ENCODE measurements at regions not wholly inside any gene's neighbourhood (a gene's known extent, or its start where the extent isn't known, plus 50 kb on each side); places are given as distances from the start of the nearest gene placed in this dataset.
"Not testable (repeated sequence)": the region's sequence is repeated elsewhere in the genome, so short reads cannot be mapped to it uniquely, and the experiment has no call there.

- no peak for DNase-seq (ENCODE audit: low spot score)
- intact Hi-C loops (cut with DNase I) = no loop called here
Measured at GRCh38 chr3:75110741-75111140, 496.3 kb upstream of the CNTN3 start.

DNA sequence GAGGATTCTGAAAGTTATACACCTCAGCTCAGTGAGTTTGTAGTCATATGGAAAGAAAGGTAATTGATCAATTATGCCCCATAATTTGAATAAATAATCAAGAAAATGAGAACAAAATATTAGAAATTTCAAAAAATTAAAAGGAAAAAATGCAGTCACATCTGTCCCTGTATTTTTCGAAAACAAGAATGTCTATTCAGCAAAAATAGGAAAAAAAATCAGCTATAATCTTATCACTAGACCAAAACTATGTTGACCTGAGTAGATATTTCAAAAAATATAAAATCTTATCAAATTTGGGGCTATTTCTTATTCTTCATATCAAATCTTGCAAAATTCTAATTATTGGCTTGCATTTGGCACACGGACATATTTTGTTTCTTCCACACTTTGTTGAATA lies 501.2 kb upstream of the CNTN3 start:
- DNase-seq (ENCODE audit: low spot score) = no peak
- intact Hi-C loops (cut with DNase I) = no loop called here

GRCh38 chr3:75118779-75119178 lies 504.3 kb upstream of the CNTN3 start:
- intact Hi-C loops (cut with DNase I) = no loop called here
- no peak for DNase-seq (ENCODE audit: low spot score)

DNA sequence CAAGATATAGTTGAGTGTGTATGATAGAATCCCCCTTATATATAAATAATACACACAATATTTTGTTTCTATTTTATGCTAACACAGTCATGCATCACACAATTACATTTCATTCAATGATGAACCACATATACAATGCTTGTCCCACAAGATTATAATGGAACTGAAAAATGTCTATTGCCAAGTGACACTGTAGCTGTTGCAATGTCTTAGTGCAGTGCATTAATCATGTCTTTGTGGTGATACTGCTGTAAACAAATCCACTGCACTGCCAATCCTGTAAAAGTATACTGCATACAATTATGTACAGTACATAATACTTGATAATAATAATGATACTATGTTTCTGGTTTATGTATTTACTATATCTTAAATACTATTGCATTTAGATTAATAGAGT lies 512.1 kb upstream of the CNTN3 start:
- no peak for DNase-seq (ENCODE audit: low spot score)
- intact Hi-C loops (cut with DNase I) = no loop called here

- no peak for DNase-seq (ENCODE audit: low spot score)
- intact Hi-C loops (cut with DNase I) = no loop called here
Measured at GRCh38 chr3:75129101-75129500, 514.6 kb upstream of the CNTN3 start.

GRCh38 chr3:75136100-75136897 lies 521.8 kb upstream of the CNTN3 start:
- DNase-seq (ENCODE audit: low spot score) = no peak
- intact Hi-C loops (cut with DNase I) = no loop called here

DNA sequence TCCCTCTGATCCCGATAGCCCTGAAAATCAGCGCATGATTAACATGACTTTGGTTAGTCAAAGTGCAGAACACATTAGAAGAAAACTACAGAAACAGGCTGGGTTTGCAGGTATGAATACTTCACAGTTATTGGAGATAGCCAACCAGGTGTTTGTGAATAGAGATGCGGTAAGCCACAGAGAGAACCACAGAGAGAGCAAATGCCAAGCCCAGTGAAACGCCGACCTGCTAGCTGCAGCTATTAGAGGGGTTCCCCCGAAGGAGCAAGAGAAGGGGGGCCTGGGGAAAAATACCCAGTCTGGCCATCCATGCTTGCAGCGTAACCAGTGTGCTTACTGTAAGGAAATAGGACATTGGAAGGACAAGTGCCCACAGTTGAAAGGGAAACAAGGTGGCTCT lies 523.9 kb upstream of the CNTN3 start:
- DNase-seq (ENCODE audit: low spot score) = no peak
- intact Hi-C loops (cut with DNase I) = no loop called here

GRCh38 chr3:75140904-75141615 lies 523.1 kb upstream of the FRG2C start:
- intact Hi-C loops (cut with DNase I) = no loop called here
- no peak for DNase-seq (ENCODE audit: low spot score)

DNA sequence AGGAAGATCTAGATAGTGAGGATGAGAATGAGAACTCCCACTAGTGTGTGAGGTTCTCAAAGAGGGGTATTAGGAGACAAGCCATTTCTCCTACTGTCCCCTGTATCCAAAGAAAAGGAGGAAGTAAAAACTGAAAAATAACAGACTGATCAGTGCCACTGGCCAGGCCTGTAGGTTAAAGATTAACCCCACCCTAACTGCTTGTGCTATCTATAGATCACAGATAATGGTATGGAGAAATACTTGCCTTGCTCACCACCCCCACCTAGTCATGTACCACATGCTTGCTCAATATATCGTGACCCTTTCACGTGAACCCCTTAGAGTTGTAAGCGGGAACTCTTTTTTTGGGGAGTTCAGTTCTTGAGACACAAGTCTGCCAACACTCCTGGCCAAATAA lies 519.7 kb upstream of the FRG2C start:
- no peak for DNase-seq (ENCODE audit: low spot score)
- intact Hi-C loops (cut with DNase I) = no loop called here

DNA sequence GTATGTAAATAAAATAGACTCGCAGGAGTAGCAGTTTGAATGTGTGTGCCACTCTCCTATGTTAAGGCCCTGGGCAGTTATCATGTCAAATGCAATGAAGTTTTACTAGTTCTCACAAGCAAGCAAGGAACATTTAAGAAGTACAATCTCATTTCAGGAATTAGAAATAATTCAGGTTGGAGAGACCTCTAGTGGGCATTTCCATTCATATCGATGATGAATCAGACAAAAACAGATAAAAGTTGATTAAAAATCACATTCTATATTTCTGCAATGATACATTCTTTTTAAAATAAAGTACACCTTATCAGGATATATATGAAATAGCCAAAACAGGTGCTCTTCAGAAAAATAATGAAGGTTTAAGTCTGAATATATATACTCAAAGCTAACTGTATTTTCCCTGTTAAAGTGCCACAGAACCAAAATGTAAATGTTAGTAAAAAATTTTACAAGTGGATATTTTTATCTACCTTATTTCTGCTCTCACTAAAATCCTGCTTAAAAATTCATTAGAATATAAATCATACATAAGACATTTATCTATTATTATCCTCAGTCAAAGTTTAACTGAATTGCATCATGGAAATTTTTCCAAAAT lies 492.4 kb upstream of the FRG2C start:
- no peak for DNase-seq (ENCODE audit: low spot score)
- intact Hi-C loops (cut with DNase I) = loop anchor here (10.0 kb wide), 1 partner anchor 907 kb away; no protein-coding TSS in a partner anchor

DNA sequence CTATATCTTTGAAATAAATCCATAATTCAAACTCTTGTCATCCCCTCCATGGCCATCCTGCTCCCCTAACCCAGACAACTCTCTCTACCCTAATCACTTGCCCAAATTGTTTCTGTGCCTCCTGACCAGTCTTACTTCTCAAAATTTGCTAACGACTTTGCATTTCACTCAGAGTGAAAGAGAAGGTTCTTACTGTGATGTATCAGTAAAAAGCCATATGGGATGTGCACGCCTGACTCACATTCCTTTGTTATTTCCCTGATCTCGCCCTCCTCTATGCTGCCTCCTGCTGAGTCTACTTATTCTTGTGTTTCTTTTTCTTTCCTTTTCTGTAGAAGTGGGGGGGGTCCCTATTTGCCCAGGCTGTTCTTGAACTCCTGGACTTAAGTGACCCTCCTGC lies 487.2 kb upstream of the FRG2C start:
- intact Hi-C loops (cut with DNase I) = loop anchor here (10.0 kb wide), 1 partner anchor 912 kb away; no protein-coding TSS in a partner anchor
- DNase-seq (ENCODE audit: low spot score) = no peak

DNA sequence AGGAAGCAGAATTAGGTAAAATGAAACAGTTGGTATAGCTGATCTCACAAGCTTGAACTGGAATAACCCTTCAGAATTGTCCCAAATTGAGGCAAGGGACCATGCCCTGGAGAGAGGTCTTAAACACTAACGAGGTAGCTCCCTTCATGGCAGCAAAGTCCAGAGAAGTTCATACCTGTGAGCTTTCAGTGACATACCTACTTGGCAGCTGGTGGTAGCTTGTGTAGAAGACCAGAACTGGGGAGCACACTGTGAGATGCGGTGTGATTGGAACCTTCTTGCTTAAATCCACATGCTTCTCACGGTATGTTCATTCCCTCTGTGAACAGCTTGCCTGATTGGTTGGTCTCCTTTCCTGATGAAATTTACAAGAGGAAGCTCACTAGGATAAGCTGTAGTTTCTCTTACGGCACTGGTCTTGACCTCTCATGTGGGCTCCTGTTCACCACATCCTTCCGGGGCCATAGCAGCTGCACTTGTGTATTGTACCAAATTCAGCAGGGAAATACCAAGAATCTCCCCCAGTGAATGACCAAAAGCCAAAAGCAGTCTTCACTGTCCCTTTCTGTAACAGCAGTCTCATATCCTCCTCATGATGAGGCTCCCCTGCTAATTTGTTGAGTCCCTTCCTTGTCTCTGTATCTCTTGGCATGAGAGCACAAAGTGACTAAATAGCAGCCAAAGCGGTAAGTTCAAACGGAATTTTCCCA lies 483.7 kb upstream of the FRG2C start:
- intact Hi-C loops (cut with DNase I) = no loop called here
- no peak for DNase-seq (ENCODE audit: low spot score)

DNA sequence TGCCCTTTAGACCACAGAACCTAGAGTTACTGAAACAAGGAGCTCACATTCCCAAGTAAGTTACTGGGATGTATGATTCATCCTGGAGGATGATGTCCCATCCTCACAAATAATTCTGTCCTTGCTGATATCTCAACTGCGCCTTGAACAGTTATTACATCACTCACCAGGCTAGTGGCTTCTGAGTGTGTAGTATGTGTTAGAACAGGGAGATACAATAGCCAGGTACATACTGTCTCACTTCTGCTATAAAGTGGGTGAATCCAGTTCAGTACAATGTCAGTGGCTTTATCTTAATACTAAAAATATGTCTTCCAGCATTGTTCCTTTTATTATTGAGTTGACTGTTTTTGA lies 483.2 kb upstream of the FRG2C start:
- intact Hi-C loops (cut with DNase I) = no loop called here

DNA sequence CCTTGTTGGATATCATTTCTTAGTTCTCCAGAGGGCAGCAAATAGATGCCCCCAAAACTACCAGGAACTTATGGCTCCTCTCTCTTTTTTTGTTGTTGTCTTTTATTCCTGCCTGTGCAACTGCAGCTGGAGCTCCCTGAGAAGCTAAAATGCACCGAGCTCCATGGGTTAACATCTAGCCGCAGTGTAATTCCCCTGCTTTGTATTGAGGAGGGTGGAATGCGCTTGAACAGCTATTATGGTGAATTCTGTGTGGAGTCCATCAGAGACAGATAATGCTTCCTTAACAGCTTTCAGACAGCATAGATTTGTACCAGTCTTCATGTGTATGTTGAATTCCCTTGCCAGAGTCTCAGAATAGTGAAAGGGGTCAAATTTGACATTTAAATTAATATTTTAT lies 475.2 kb upstream of the FRG2C start:
- intact Hi-C loops (cut with DNase I) = no loop called here
- DNase-seq (ENCODE audit: low spot score) = no peak

More for the DNA sequence above, 483.2 kb upstream of the FRG2C start:
- DNase-seq (ENCODE audit: low spot score) = no peak

DNA sequence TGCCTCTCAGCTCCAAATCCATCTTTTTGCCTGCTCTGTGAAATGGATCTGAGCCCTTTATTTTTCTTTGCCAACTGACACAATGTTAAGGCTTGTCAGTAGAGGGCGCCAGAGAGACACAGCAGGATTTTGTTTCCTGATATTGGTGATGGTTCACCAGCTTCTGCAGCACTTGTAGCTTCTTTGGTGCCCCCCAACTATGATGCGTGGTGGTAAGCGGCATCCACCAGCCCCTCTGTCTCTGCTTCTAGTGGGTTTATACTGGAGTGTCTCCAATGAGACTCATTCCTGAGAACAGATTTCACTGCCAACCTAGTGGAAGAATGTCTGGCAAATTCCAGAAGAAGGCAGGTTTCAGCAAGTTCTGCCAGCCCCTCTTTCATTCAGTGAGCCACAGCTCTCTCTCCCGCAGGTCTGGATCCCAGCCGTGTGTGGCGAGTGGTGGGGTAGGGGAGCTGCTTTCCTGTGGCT lies 471.9 kb upstream of the FRG2C start:
- intact Hi-C loops (cut with DNase I) = no loop called here
- no peak for DNase-seq (ENCODE audit: low spot score)

DNA sequence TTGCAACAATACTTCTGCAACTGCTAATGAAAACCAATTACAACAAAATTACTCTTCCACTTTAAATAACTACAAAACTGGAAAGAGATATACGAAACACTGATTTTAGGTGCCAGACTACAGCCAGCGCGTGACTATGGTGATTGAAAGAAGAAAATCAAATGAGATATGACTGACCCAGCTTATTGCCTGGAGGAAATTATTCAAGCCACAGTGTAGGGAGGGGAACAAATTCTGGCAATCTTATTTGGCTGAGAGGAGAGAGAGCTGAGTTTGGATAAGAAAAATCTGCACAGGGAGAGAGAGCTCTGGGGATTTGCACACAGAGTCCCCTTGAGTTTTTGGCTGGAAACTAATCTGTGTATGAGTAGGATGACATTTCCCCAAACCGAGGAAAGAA lies 470.3 kb upstream of the FRG2C start:
- DNase-seq (ENCODE audit: low spot score) = no peak
- intact Hi-C loops (cut with DNase I) = no loop called here

- intact Hi-C loops (cut with DNase I); DNase-seq (ENCODE audit: low spot score): not testable (repeated sequence)
Measured at GRCh38 chr3:75214332-75214731, 449.8 kb upstream of the FRG2C start.

DNA sequence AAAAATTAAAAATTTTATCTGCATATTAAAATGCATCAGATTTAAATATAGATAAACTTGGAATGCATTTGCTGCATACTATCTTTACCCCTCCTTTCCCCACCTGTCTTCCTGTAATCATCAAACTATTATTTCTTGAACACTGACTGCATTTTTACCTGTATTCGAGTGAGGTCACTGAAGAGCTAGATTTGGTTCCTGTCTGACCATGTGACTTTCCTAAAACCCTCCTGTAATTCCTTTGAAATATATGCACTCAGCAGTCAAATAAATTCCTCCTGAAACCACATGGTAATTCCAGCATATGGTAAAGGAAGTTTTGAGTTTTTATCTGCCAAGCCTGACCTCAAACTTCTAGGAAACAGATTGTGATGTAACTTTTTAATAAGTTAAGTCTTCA lies 445.6 kb upstream of the FRG2C start:
- DNase-seq (ENCODE audit: low spot score) = no peak
- intact Hi-C loops (cut with DNase I) = no loop called here

DNA sequence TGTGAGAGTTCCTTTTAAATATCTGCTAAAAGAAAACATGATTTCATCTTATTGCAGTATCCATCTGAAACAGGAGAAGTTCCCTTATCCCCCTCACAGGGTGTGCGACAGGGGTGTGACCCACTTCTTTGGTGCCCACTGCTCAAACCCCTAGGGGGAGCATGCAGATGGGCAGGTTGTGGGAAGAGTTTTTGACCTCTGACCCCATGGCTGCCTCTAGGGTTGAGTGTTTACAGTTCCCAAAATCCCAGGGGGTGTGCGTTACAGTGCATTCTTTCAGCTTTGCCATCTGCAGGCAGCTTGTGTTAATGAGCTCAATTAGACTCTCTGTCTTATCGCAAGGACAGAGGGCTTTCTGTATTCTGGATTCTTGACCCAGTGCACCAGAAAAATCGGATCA lies 443.2 kb upstream of the FRG2C start:
- intact Hi-C loops (cut with DNase I) = no loop called here
- no peak for DNase-seq (ENCODE audit: low spot score)

GRCh38 chr3:75224412-75224811 lies 439.7 kb upstream of the FRG2C start:
- no peak for DNase-seq (ENCODE audit: low spot score)
- intact Hi-C loops (cut with DNase I) = no loop called here
